GM12878 (cell line): ENCODE measurements at regions not wholly inside any gene's neighbourhood (a gene's known extent, or its start where the extent isn't known, plus 50 kb on each side); places are given as distances from the start of the nearest gene placed in this dataset.

Experiments used
- CREM ChIP-seq: IDR thresholded peaks from 2 replicates; pipeline ENCODE4 v1.6.1; 2014; ENCODE audit warnings: antibody characterized with exemption, low read depth
- IRF4 ChIP-seq: IDR thresholded peaks from 2 replicates; pipeline ENCODE4 v1.6.1; 2011; ENCODE audit warnings: low read depth, low read length
- JUNB ChIP-seq: IDR thresholded peaks from 2 replicates; pipeline ENCODE4 v1.6.1; 2016; ENCODE audit warnings: antibody characterized with exemption, mild to moderate bottlenecking
- SPI1 ChIP-seq: IDR thresholded peaks from 2 replicates; pipeline ENCODE4 v1.6.1; 2011; ENCODE audit warnings: low read depth, mild to moderate bottlenecking, low read length, moderate library complexity, borderline replicate concordance; ENCODE audit not compliant: insufficient read depth
- ZBTB11 ChIP-seq: fragments of 450-650 bp; formaldehyde crosslinking; IDR thresholded peaks from 2 replicates; pipeline ENCODE4 v1.5.0; 2022; ENCODE audit warnings: mild to moderate bottlenecking, missing genetic modification characterization
- ZNF592 ChIP-seq: fragments of 450-650 bp; IDR thresholded peaks from 2 replicates; pipeline ENCODE4 v1.6.1; 2017; ENCODE audit warnings: mild to moderate bottlenecking, moderate library complexity

GRCh38 chr20:39563349-39563748, 601.2 kb downstream of the DHX35 start (continued):
- TF ChIP-seq ZBTB11 (CRISPR knock-in tag) (no peak), CREM (0 out of 2 replicates have a peak, but pooled peaks have one; percentile 42), SPI1 (peak; percentile 7; the same call in 1 of the 2 replicates), IRF4 (peak; percentile 88; the same call in 1 of the 2 replicates), ZNF592 (no peak), JUNB (peak; percentile 92)
